Activated CD4-positive, alpha-beta T cell treated with anti-CD3 and anti-CD28 coated beads, Interleukin-2, amount 10 ng/mL, durations not matched to agents 24 days and 14 days (primary cell): ENCODE measurements at regions not wholly inside any gene's neighbourhood (a gene's known extent, or its start where the extent isn't known, plus 50 kb on each side); places are given as distances from the start of the nearest gene placed in this dataset.

Experiments
- DNase-seq: peaks from one replicate; pipeline ENCODE4 v3.0.0; 2022
- H3K27ac Mint-ChIP-seq: one replicate; pipeline ENCODE4 v1.8.0; 2022; ENCODE audit warnings: mild to moderate bottlenecking, mixed read lengths
- H3K27me3 Mint-ChIP-seq: one replicate; pipeline ENCODE4 v1.8.0; 2022; ENCODE audit warnings: mixed read lengths
- H3K36me3 Mint-ChIP-seq: one replicate; pipeline ENCODE4 v1.8.0; 2022; ENCODE audit warnings: low read depth, mild to moderate bottlenecking, mixed read lengths
- H3K4me1 Mint-ChIP-seq: one replicate; pipeline ENCODE4 v1.8.0; 2021; ENCODE audit warnings: mixed read lengths
- H3K4me3 Mint-ChIP-seq: one replicate; pipeline ENCODE4 v1.8.0; 2022; ENCODE audit warnings: mild to moderate bottlenecking, moderate library complexity, mixed read lengths
- H3K9me3 Mint-ChIP-seq: one replicate; pipeline ENCODE4 v1.8.0; 2021; ENCODE audit warnings: mixed read lengths
- intact Hi-C: fragments of 100-400 bp; cut with micrococcal nuclease; formaldehyde crosslinking; loops from one replicate; pipeline ENCODE4 v1.15.1; 2023

DNA sequence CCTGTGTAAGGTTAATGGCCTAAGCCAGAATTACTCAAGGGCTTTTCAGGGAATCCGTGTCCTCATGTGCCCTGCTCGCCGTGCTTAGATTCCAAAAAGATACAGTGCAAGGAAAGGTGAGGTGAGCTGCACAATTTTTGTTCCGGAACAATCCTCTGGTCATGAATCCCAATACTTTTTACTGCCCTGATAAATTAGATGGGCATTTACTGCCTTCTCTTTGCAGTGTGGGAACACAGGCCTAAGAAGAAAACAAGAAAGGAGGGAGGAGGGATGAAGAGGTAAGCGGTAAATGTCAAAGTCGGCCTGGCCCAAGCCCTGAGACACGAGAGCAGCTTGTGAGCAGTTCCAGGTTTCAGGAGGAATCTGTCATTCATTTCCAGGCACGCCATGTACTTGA lies 390.9 kb upstream of the SULF2 start:
- Mint-ChIP-seq H3K27me3 (peaks cover 2% of the 10 kb centered on the region), H3K4me1 (no peaks in the 10 kb centered on the region), H3K4me3 (no peak overlapping the region), H3K27ac (no peak overlapping the region), H3K36me3 (no peaks in the 10 kb centered on the region), H3K9me3 (no peaks in the 10 kb centered on the region)
- intact Hi-C loops = no loop called here
- no peak for DNase-seq

DNA sequence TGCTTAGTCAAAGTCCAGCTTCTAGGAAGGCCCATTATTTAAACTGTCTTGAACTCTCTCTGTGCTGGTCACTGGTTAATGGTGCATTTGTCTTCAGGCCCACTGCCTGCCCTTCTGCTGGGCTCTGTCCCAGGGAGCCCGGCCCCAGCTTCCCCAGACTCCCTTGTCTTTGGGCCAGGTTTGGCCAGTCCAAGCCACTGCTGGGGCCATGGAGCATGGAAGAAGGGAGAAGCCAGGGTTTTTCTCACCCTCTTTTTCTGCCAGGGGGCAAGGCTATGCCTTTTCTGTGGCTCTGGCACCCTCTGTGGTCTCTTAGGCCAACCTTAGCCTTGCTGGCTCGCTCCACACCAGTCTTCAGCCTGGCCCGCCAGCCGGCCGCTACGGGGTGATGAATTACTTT lies 390.0 kb upstream of the SULF2 start:
- peaks cover 2% of the 10 kb centered on the region for H3K27me3 Mint-ChIP-seq
- H3K9me3 Mint-ChIP-seq = no peaks in the 10 kb centered on the region
- H3K36me3 Mint-ChIP-seq = no peaks in the 10 kb centered on the region
- no peak overlapping the region for H3K4me3 Mint-ChIP-seq
- no peaks in the 10 kb centered on the region for H3K4me1 Mint-ChIP-seq
- no peak for DNase-seq
- intact Hi-C loops = no loop called here
- H3K27ac Mint-ChIP-seq = no peak overlapping the region

DNA sequence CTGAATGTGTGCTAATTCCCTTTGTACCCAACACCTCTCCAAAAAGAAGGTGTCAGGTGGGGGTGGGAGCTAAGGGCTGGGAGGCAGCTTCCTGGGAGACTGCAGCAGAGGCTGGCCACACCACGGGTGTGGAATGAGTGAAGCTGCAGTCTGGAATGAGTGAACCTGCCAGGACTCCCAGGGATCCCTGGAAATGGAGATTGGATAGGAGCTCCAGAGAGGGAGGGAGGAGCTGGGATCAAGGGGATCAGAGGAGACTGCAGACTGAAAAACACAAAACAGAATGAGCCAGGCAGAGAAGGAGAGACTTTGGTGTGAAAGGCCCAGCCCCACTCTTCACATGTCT lies 387.0 kb upstream of the SULF2 start:
- H3K4me1 Mint-ChIP-seq = no peaks in the 10 kb centered on the region
- intact Hi-C loops = no loop called here
- H3K4me3 Mint-ChIP-seq = no peak overlapping the region
- H3K9me3 Mint-ChIP-seq = no peaks in the 10 kb centered on the region
- H3K27me3 Mint-ChIP-seq = peaks cover 2% of the 10 kb centered on the region
- DNase-seq = no peak
- H3K27ac Mint-ChIP-seq = no peak overlapping the region
- no peaks in the 10 kb centered on the region for H3K36me3 Mint-ChIP-seq

DNA sequence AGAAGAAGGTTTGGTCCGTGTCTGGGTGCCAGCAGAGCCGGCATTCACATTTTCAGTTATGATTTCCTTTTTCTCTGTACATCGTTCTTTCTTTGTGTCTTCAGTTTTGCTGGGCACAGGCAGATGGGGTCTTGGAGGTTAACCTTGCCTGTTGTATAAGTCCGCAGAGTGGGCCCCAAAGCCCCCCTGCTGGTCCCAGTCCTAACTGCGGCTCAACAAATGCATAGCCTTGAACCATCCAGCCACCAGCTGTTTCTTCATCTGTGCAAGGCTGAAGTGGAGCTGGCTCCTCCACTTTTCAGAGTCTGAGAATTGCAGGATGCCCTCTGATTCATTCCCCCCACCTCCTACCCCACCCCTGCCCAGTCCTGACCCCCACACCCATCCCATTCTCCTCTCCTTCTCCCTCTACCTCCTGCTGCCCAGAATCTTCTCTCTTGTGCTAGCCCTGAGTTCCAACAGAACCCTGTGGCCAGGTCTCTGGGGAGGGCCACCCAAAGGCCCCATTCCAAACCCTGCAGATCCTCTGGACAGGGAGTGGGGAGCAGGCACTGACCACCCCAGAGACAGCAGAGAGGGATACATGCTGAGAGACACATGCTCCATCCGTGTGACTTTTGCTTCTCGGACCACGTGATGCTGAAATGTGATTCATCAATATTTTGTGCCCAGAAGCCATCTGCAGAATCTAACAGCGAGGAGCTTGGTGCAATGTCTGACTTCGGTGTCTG lies 386.5 kb upstream of the SULF2 start:
- Mint-ChIP-seq H3K27ac (no peak overlapping the region), H3K4me3 (no peak overlapping the region), H3K4me1 (no peaks in the 10 kb centered on the region), H3K36me3 (no peaks in the 10 kb centered on the region), H3K9me3 (no peaks in the 10 kb centered on the region), H3K27me3 (peaks cover 2% of the 10 kb centered on the region)
- intact Hi-C loops = no loop called here
- DNase-seq = no peak

DNA sequence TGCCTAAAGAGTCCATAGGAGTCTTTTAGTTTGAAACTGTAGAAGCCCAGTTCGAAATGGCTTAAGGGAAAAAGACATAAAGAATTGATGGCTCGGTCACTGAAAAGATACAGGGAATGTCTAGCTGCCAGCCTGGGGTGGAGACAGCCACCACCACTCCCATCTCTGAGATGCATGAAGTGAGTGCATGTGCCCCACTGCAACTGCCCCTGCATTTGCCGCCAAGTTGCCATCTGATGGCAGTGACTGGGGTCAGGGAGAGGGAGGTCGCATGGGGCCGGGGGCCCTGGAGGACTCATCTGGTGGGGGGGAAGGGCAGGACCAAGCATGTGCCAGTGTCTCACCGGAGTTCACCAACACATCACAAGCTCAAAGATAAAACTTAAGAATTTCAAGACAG lies 385.8 kb upstream of the SULF2 start:
- Mint-ChIP-seq H3K27ac (no peak overlapping the region), H3K9me3 (no peaks in the 10 kb centered on the region), H3K36me3 (no peaks in the 10 kb centered on the region), H3K4me1 (no peaks in the 10 kb centered on the region), H3K27me3 (peaks cover 2% of the 10 kb centered on the region), H3K4me3 (no peak overlapping the region)
- DNase-seq = no peak
- intact Hi-C loops = no loop called here

DNA sequence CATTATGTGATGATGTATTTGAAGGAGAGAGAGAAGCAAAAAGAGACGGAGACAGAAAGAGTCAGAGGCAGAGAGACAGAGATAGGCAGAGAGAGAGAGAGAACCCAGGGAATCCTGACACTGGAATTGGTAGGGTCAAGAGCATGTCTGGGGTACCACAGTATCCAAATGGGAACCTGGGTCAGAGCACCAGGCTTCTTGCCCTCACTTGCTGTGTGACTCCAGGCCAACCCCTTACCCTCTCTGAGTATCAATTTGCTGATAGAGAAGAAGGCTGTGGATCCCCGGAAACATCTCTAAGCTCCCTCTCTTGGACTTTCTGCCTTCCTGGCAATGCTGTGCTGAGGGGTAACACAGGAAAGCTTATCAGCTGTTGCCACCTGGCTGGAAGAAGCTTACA lies 385.3 kb upstream of the SULF2 start:
- no peaks in the 10 kb centered on the region for H3K9me3 Mint-ChIP-seq
- H3K4me1 Mint-ChIP-seq = no peaks in the 10 kb centered on the region
- peaks cover 2% of the 10 kb centered on the region for H3K27me3 Mint-ChIP-seq
- intact Hi-C loops = no loop called here
- no peak overlapping the region for H3K4me3 Mint-ChIP-seq
- H3K27ac Mint-ChIP-seq = no peak overlapping the region
- no peaks in the 10 kb centered on the region for H3K36me3 Mint-ChIP-seq
- no peak for DNase-seq

DNA sequence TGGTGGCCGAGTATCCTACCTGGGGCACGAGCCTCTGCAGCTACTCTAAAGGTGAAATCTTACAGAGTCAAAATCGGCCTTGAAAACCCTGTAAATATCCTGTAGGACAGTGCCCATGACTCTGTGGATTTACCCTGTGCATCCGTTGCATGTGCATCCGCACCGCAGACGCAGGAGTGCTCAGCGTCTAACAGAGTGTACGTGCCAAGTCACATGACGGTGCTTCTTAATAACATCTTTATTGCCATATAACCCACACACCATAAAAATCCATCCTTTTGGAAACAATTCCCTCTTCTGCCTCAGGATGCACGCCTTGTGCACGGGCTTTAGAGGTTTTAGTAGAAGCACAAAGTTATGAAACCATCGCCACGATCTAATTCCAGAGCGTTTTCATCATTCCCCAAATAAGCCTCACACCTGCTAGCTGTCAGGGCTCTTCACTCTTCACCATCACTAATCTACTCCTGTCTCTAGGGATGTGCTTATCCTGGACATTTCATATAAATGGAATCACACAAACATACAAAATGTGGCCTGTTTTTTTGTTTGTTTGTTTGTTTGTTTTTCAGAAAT lies 384.5 kb upstream of the SULF2 start:
- H3K4me1 Mint-ChIP-seq = no peaks in the 10 kb centered on the region
- intact Hi-C loops = no loop called here
- H3K27me3 Mint-ChIP-seq = peaks cover 2% of the 10 kb centered on the region
- no peaks in the 10 kb centered on the region for H3K36me3 Mint-ChIP-seq
- no peak overlapping the region for H3K4me3 Mint-ChIP-seq
- H3K9me3 Mint-ChIP-seq = no peaks in the 10 kb centered on the region
- no peak for DNase-seq
- no peak overlapping the region for H3K27ac Mint-ChIP-seq

DNA sequence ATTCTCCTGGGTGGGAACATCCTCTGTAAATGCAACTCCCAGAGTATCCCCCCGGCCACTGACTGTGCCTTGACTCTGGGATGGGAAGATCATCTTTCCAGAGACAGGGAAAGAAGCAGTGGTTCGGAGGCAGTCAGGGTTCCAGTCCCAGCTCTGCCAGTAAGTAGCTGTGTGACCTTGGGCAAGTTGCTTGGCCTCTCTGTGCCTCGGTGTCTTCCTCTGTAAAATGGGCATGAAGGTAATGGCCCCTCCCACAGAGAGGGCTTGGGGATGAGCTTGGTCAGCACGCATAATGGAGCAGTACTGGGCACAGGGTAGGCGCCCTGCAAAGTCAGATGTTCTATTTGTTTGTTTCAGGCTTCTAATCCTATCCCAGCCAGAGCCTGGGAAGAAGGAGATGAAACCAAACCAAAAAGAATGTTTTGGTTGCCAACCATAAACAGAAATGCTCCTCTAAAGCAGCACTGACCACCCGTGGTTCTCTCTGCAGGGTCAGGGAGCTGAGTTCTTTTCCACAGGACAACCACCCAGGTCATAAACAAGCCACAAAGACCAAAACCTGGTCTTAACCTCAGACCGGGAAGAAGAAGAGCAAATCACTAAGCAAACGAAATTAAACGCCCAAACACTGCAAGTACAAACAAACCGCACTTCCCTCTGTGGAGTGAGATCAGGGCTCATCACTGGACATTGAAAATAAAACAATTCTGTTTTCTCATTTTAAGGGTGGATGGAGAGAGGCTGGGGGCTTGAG lies 381.0 kb upstream of the SULF2 start:
- Mint-ChIP-seq H3K4me1 (no peaks in the 10 kb centered on the region), H3K27ac (no peak overlapping the region), H3K4me3 (no peak overlapping the region), H3K27me3 (no peaks in the 10 kb centered on the region), H3K36me3 (no peaks in the 10 kb centered on the region), H3K9me3 (no peaks in the 10 kb centered on the region)
- intact Hi-C loops = no loop called here
- no peak for DNase-seq

DNA sequence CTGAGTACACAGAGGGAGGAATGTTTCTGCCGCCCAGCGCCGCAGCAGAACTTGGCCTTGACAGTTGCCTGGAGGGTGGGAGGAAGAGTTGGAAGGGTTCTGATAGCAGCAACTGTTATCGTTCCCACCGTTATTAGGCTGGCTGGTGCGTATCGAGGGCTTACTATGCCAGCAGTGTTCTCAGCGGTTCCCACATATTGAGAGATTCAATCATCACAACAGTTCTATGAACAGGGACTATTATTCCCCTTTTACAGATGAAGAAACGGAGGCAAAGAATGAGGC lies 380.1 kb upstream of the SULF2 start:
- no peak for DNase-seq
- Mint-ChIP-seq H3K9me3 (no peaks in the 10 kb centered on the region), H3K36me3 (no peaks in the 10 kb centered on the region), H3K27ac (no peak overlapping the region), H3K4me3 (no peak overlapping the region), H3K27me3 (no peaks in the 10 kb centered on the region), H3K4me1 (no peaks in the 10 kb centered on the region)
- intact Hi-C loops = no loop called here

DNA sequence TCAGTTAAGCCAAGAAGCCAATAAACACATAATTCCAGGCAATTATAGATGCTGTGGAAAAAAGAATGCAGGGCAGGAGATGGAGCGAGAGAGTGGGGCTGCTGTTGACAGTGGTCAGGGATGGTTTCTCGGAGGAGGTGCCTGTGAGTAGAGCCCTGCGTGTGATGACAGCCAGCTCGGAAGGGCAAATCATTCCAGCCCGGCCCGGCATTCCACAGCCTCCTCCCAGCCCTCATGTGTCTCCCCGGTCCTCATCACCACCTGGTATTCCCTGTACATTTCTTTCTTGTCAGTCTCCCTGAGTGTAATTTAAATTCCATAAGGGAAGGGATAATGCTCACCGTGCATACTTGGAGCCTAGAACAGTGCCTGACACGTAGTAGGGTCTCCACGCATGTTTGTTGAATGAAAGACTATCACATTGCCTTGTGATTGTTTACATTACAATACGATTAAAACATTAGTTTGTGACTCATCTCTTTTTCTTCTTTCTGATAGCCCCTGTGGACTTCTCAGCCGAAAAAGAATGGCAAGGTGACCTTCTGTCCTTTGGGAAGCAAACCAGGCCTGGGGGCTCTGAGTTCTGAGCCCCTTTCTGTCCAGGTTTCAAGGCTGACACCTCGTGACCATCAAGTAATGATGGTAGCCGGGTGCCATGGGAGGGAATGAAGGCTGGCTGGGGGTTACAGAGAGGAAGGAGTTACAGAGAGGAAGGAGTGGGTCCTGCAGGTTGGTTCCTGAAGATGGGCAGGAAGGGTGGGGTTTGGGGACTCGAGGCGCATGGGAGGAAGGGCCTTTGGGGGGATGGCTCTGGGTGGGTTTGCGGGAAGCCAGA lies 379.5 kb upstream of the SULF2 start:
- H3K27ac Mint-ChIP-seq = no peak overlapping the region
- intact Hi-C loops = no loop called here
- H3K4me3 Mint-ChIP-seq = no peak overlapping the region
- no peaks in the 10 kb centered on the region for H3K27me3 Mint-ChIP-seq
- H3K9me3 Mint-ChIP-seq = no peaks in the 10 kb centered on the region
- H3K36me3 Mint-ChIP-seq = no peaks in the 10 kb centered on the region
- no peak for DNase-seq
- no peaks in the 10 kb centered on the region for H3K4me1 Mint-ChIP-seq

DNA sequence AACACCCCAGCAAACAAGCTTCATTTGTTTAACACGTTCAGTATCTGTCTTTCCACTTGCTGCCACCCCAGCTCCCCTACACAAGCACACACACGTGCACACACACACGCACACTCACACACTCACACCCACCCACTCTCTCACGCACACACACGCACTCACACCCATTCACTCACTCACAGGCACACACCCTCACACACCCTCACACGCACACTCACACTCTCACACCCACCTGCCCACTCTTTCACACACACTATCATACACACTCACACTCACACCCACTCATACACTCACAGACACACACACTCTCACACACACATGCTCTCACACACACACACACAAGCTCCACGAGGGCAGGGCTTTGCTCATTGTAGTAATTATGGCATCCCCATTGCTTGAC lies 378.8 kb upstream of the SULF2 start:
- H3K36me3 Mint-ChIP-seq = no peaks in the 10 kb centered on the region
- intact Hi-C loops = no loop called here
- no peak overlapping the region for H3K4me3 Mint-ChIP-seq
- peaks cover 2% of the 10 kb centered on the region for H3K27me3 Mint-ChIP-seq
- H3K9me3 Mint-ChIP-seq = no peaks in the 10 kb centered on the region
- DNase-seq = no peak
- H3K4me1 Mint-ChIP-seq = no peaks in the 10 kb centered on the region
- no peak overlapping the region for H3K27ac Mint-ChIP-seq

DNA sequence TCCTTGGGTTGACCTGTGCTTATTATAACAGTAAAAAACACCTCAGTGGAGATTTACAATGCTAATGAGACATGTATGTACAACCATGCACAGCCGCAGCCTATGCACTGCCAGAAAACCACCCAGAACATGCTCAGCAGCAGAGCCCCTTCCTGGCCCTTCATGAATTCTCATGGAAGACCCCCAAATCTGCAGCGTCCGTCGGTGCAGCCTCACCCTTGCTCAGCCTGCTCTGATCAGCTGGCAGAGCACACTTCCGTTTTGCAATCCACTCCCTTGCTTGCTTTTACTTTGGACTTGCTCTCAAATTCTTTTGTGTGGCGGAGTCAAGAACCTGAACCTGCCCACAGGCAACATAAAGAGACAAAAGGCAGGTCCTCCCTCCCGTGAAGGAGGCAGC lies 378.2 kb upstream of the SULF2 start:
- intact Hi-C loops = no loop called here
- Mint-ChIP-seq H3K4me3 (no peak overlapping the region), H3K4me1 (no peaks in the 10 kb centered on the region), H3K27ac (no peak overlapping the region), H3K27me3 (peaks cover 2% of the 10 kb centered on the region), H3K9me3 (no peaks in the 10 kb centered on the region), H3K36me3 (no peaks in the 10 kb centered on the region)
- DNase-seq = no peak

DNA sequence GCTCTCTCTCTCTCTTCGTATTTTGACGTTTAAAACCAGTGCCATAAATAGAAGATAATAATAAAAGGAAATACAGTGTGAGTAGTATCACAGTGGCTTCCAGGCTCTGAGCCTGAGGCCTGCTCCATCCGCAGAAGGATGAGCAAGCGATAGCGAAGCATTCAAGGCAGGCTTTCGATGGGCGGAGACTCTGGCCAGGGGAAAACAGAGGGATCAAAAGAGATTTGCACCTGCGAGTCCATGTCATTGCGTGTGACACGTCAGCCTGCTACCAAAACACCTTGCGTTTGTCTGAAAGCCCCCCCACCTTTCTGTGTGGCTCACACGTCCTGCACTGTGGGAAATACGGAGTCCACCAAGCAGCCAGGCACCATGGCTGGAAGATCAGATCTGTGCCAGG lies 377.3 kb upstream of the SULF2 start:
- H3K4me3 Mint-ChIP-seq = no peak overlapping the region
- no peaks in the 10 kb centered on the region for H3K36me3 Mint-ChIP-seq
- H3K27me3 Mint-ChIP-seq = peaks cover 4% of the 10 kb centered on the region
- H3K27ac Mint-ChIP-seq = no peak overlapping the region
- intact Hi-C loops = no loop called here
- H3K4me1 Mint-ChIP-seq = no peaks in the 10 kb centered on the region
- H3K9me3 Mint-ChIP-seq = no peaks in the 10 kb centered on the region
- DNase-seq = no peak
